ENCODE measurements at regions not wholly inside any gene's neighbourhood (a gene's known extent, or its start where the extent isn't known, plus 50 kb on each side); places are given as distances from the start of the nearest gene placed in this dataset.

DNA sequence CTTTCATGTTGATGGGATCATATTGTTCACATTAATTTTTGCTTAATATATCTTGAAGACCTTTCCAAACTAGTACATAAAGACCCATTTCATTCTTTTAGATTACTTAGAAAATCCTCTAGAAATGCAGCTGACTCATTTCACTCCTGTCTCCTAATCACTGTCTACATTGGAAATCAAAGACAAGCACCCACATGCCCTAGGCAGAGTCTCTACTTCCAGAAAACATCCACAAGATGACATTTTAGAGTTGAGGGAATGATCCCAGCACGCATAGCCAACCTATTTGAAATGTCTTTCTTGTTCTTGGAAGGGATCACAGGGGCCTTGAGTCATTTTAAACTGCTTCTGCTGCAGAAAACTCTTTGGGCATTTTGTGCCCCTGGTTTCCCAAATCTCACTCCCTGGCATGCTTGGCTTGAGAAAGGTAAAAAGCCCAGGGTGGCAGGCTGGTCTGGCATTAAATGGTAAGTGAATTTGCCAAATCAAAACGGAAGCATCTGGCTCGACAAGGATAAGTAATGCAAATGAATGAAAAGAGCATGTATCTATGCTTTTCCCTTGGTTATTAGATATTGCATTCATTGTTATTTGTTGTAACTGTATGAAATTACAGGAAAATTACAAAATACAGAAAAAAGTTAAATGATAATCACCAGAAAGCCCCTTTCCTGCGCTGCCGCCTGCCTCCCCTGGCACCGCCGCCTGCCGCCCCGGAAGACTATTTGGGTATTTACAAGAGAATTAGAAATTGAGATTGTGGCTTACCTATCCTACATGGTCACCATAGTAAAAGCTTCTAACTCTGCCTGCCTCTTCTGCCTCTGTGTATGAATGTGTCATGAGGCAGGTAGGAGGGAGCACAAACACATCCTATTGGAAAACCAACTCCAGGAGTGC lies 225.3 kb downstream of the PTEN start:
- ATAC-seq (no peak), DNase-seq (ENCODE audit: low spot score) (no peak)
- no peak overlapping the region for H3K4me3 Mint-ChIP-seq
- TF ChIP-seq ZBTB21 (CRISPR knock-in tag; IDR thresholded peaks at IDR 0.05; ENCODE audit: borderline replicate concordance) (no peak), AR (CRISPR knock-in tag; IDR thresholded peaks at IDR 0.05) (no peak), MYBL2 (CRISPR knock-in tag; IDR thresholded peaks at IDR 0.05) (no peak), ZNF671 (CRISPR knock-in tag; IDR thresholded peaks at IDR 0.05) (no peak)
- TF ChIP-seq, protein P1, sequence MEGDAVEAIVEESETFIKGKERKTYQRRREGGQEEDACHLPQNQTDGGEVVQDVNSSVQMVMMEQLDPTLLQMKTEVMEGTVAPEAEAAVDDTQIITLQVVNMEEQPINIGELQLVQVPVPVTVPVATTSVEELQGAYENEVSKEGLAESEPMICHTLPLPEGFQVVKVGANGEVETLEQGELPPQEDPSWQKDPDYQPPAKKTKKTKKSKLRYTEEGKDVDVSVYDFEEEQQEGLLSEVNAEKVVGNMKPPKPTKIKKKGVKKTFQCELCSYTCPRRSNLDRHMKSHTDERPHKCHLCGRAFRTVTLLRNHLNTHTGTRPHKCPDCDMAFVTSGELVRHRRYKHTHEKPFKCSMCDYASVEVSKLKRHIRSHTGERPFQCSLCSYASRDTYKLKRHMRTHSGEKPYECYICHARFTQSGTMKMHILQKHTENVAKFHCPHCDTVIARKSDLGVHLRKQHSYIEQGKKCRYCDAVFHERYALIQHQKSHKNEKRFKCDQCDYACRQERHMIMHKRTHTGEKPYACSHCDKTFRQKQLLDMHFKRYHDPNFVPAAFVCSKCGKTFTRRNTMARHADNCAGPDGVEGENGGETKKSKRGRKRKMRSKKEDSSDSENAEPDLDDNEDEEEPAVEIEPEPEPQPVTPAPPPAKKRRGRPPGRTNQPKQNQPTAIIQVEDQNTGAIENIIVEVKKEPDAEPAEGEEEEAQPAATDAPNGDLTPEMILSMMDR (IDR thresholded peaks at IDR 0.05): no peak
- TF ChIP-seq, protein P2, sequence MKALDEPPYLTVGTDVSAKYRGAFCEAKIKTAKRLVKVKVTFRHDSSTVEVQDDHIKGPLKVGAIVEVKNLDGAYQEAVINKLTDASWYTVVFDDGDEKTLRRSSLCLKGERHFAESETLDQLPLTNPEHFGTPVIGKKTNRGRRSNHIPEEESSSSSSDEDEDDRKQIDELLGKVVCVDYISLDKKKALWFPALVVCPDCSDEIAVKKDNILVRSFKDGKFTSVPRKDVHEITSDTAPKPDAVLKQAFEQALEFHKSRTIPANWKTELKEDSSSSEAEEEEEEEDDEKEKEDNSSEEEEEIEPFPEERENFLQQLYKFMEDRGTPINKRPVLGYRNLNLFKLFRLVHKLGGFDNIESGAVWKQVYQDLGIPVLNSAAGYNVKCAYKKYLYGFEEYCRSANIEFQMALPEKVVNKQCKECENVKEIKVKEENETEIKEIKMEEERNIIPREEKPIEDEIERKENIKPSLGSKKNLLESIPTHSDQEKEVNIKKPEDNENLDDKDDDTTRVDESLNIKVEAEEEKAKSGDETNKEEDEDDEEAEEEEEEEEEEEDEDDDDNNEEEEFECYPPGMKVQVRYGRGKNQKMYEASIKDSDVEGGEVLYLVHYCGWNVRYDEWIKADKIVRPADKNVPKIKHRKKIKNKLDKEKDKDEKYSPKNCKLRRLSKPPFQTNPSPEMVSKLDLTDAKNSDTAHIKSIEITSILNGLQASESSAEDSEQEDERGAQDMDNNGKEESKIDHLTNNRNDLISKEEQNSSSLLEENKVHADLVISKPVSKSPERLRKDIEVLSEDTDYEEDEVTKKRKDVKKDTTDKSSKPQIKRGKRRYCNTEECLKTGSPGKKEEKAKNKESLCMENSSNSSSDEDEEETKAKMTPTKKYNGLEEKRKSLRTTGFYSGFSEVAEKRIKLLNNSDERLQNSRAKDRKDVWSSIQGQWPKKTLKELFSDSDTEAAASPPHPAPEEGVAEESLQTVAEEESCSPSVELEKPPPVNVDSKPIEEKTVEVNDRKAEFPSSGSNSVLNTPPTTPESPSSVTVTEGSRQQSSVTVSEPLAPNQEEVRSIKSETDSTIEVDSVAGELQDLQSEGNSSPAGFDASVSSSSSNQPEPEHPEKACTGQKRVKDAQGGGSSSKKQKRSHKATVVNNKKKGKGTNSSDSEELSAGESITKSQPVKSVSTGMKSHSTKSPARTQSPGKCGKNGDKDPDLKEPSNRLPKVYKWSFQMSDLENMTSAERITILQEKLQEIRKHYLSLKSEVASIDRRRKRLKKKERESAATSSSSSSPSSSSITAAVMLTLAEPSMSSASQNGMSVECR (CRISPR knock-in tag; IDR thresholded peaks at IDR 0.05; ENCODE audit: borderline replicate concordance): no peak
- TF ChIP-seq, protein P3, sequence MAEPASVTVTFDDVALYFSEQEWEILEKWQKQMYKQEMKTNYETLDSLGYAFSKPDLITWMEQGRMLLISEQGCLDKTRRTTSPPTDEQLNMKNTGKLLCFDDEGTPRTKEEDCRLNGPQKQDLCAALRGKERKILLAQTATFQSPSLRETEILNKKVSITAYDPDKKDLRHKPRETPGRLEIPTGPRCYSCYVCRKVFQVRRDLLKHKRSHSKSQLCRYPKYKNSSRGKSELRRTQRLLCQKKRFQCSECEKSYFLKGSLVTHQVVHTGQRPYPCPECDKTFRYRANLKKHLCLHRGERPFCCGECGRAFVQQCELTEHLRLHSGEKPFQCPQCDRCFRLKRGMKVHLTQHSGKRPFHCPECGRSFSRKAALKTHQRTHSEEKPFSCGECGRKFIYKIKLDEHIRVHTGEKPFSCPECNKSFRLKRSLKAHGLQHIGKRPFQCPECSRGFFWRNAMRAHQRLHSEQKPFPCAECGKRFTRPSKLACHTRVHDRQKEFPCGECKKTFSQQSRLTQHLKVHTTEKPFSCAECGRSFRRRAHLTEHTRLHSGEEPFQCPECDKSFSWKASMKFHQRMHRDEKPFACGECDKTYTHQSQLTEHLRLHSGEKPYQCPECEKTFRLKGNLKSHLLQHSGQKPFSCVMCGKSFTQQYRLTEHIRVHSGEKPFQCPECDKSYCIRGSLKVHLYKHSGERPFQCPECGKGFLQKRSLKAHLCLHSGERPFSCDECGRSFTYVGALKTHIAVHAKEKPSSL (CRISPR knock-in tag; conservative IDR thresholded peaks at IDR 0.05): no peak
- H3K4me1 Mint-ChIP-seq: no peaks in the 10 kb centered on the region
- no peak overlapping the region for H3K27ac Mint-ChIP-seq
- ChIA-PET CTCF (no interaction called here), POLR2A (interaction anchor here (0.9 kb wide), 1 partner anchor 226 kb away, joined by 3 read pairs; no protein-coding TSS in a partner anchor)
- no peaks in the 10 kb centered on the region for H3K36me3 Mint-ChIP-seq
- no peaks in the 10 kb centered on the region for H3K9me3 Mint-ChIP-seq
- no peaks in the 10 kb centered on the region for H3K27me3 Mint-ChIP-seq (ENCODE audit: low read depth)

GRCh38 chr10:88089498-88089897 lies 226.1 kb downstream of the PTEN start:
- no peak overlapping the region for H3K27ac Mint-ChIP-seq
- H3K9me3 Mint-ChIP-seq: no peaks in the 10 kb centered on the region
- no peaks in the 10 kb centered on the region for H3K27me3 Mint-ChIP-seq (ENCODE audit: low read depth)
- ChIA-PET CTCF (no interaction called here), POLR2A (interaction anchor here (0.9 kb wide), 1 partner anchor 227 kb away, joined by 3 read pairs; no protein-coding TSS in a partner anchor)
- DNase-seq (ENCODE audit: low spot score): no peak
- no peak for ATAC-seq
- TF ChIP-seq MXD4 (CRISPR knock-in tag; IDR thresholded peaks at IDR 0.05; ENCODE audit: borderline replicate concordance) (no peak), ELF4 (CRISPR knock-in tag; IDR thresholded peaks at IDR 0.05; ENCODE audit: low read depth) (no peak), GTF2I (CRISPR knock-in tag; conservative IDR thresholded peaks at IDR 0.05) (no peak), GABPB1 (CRISPR knock-in tag; IDR thresholded peaks at IDR 0.05) (no peak), CBFB (CRISPR knock-in tag; IDR thresholded peaks at IDR 0.05; ENCODE audit: low read depth) (no peak), GRHL2 (CRISPR knock-in tag; IDR thresholded peaks at IDR 0.05; ENCODE audit: insufficient replicate concordance, severe bottlenecking) (no peak)
- TF ChIP-seq, protein P4, sequence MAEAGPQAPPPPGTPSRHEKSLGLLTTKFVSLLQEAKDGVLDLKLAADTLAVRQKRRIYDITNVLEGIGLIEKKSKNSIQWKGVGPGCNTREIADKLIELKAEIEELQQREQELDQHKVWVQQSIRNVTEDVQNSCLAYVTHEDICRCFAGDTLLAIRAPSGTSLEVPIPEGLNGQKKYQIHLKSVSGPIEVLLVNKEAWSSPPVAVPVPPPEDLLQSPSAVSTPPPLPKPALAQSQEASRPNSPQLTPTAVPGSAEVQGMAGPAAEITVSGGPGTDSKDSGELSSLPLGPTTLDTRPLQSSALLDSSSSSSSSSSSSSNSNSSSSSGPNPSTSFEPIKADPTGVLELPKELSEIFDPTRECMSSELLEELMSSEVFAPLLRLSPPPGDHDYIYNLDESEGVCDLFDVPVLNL (CRISPR knock-in tag; IDR thresholded peaks at IDR 0.05; ENCODE audit: borderline replicate concordance, low read depth): no peak
- TF ChIP-seq, protein P5, sequence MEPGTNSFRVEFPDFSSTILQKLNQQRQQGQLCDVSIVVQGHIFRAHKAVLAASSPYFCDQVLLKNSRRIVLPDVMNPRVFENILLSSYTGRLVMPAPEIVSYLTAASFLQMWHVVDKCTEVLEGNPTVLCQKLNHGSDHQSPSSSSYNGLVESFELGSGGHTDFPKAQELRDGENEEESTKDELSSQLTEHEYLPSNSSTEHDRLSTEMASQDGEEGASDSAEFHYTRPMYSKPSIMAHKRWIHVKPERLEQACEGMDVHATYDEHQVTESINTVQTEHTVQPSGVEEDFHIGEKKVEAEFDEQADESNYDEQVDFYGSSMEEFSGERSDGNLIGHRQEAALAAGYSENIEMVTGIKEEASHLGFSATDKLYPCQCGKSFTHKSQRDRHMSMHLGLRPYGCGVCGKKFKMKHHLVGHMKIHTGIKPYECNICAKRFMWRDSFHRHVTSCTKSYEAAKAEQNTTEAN (CRISPR knock-in tag; IDR thresholded peaks at IDR 0.05): no peak
- no peaks in the 10 kb centered on the region for H3K36me3 Mint-ChIP-seq
- H3K4me1 Mint-ChIP-seq: no peaks in the 10 kb centered on the region
- no peak overlapping the region for H3K4me3 Mint-ChIP-seq
